Esophagus squamous epithelium (tissue), 5 donors: ENCODE measurements at regions not wholly inside any gene's neighbourhood (a gene's known extent, or its start where the extent isn't known, plus 50 kb on each side); places are given as distances from the start of the nearest gene placed in this dataset.
"Not testable (repeated sequence)": the region's sequence is repeated elsewhere in the genome, so short reads cannot be mapped to it uniquely, and the experiment has no call there.

Experiments
- DNase-seq: peaks from one replicate; lab custom pipeline; 2025; lab: John Stamatoyannopoulos, UW
- H3K27ac ChIP-seq, 4 donors: fragments of 200-600 bp; sonication (generic); one replicate each; pipeline ENCODE4 v1.5.1; 2016 to 2019; ENCODE audit warnings: mild to moderate bottlenecking in 1 of 4
- H3K27me3 ChIP-seq, 4 donors: fragments of 200-600 bp; sonication (generic); 1 replicate in 3 of 4; 2 replicates in 1 of 4; pipeline versions ENCODE4 v1.5.1 to v1.6.0; 2017 to 2021; ENCODE audit warnings: antibody characterized with exemption in 1 of 4
- H3K36me3 ChIP-seq, 3 donors: fragments of 200-600 bp; sonication (generic); one replicate each; pipeline ENCODE4 v1.5.1; 2016 to 2019
- H3K4me1 ChIP-seq, 3 donors: fragments of 200-600 bp; sonication (generic); one replicate each; pipeline ENCODE4 v1.5.1; 2017 to 2019
- H3K4me3 ChIP-seq, 4 donors: fragments of 200-600 bp; sonication (generic); 1 replicate in 3 of 4; 2 replicates in 1 of 4; pipeline ENCODE4 v1.5.1; 2016 to 2019; ENCODE audit warnings: mild to moderate bottlenecking in 2 of 4, moderate library complexity in 1 of 4
- H3K9me3 ChIP-seq, 3 donors: fragments of 200-600 bp; sonication (generic); one replicate each; pipeline ENCODE4 v1.5.1; 2016 to 2019
- CTCF ChIP-seq, 6 experiments: fragments of 450-650 bp in 4 of 6; fragments of 200-600 bp in 2 of 6; sonication (generic) in 2 of 6; IDR thresholded peaks; one replicate each; pipeline ENCODE4 v1.5.1; 2016 to 2019; ENCODE audit warnings: antibody characterized with exemption in 6 of 6, mild to moderate bottlenecking in 4 of 6, moderate library complexity in 4 of 6
- POLR2A ChIP-seq, 4 donors: fragments of 450-650 bp; IDR thresholded peaks; one replicate each; pipeline ENCODE4 v1.6.1; 2017; ENCODE audit warnings: antibody characterized with exemption in 4 of 4, mild to moderate bottlenecking in 4 of 4, moderate library complexity in 3 of 4
- WGBS, 2 donors: methylation state at CpG; one replicate each; pipeline ENCODE4 v1.1.5; 2018; 5-methylcytosine and 5-hydroxymethylcytosine counted together
- intact Hi-C: fragments of 100-400 bp; cut with DNase I; formaldehyde crosslinking; loops from one replicate; pipeline ENCODE4 v1.15.0; 2022
- donor health status: DM: yes; HTN: yes; CAD: no.

GRCh38 chr5:87132696-87133095, 135.0 kb upstream of the RASA1 start:
- no peak overlapping the region for H3K4me3 ChIP-seq
- H3K4me1 ChIP-seq: no peaks in the 10 kb centered on the region
- intact Hi-C loops: no loop called here
- no peak for DNase-seq
- TF ChIP-seq CTCF (IDR thresholded peaks at IDR 0.05) (no peak), POLR2A (IDR thresholded peaks at IDR 0.05) (no peak)
- H3K27ac ChIP-seq: no peak overlapping the region
- no peaks in the 10 kb centered on the region for H3K27me3 ChIP-seq
- H3K36me3 ChIP-seq: no peaks in the 10 kb centered on the region
- no peaks in the 10 kb centered on the region for H3K9me3 ChIP-seq

GRCh38 chr5:87134513-87134912, 133.2 kb upstream of the RASA1 start:
- H3K36me3 ChIP-seq, H3K4me3 ChIP-seq, H3K9me3 ChIP-seq, H3K4me1 ChIP-seq, DNase-seq, intact Hi-C loops, H3K27me3 ChIP-seq, H3K27ac ChIP-seq: not testable (repeated sequence)

- Histone ChIP-seq H3K4me3 (no peak overlapping the region), H3K27me3 (no peaks in the 10 kb centered on the region), H3K27ac (no peak overlapping the region), H3K36me3 (no peaks in the 10 kb centered on the region), H3K4me1 (no peaks in the 10 kb centered on the region), H3K9me3 (no peaks in the 10 kb centered on the region)
- no peak for DNase-seq
- intact Hi-C loops: no loop called here
- WGBS, 2 donors: 63 to 65% methylated on average over 1 of the region's 1 CpG
- no peak for TF ChIP-seq POLR2A (IDR thresholded peaks at IDR 0.05)
- TF ChIP-seq CTCF (IDR thresholded peaks at IDR 0.05): no peak
These were observed 131.6 kb upstream of the RASA1 start for GRCh38 chr5:87136096-87136495.

GRCh38 chr5:87136733-87137132, 130.9 kb upstream of the RASA1 start:
- H3K27me3 ChIP-seq: no peaks in the 10 kb centered on the region
- intact Hi-C loops: no loop called here
- 90 to 95% methylated on average over 1 of the region's 1 CpG for WGBS, 2 donors
- TF ChIP-seq CTCF (IDR thresholded peaks at IDR 0.05) (no peak), POLR2A (IDR thresholded peaks at IDR 0.05) (no peak)
- no peaks in the 10 kb centered on the region for H3K4me1 ChIP-seq
- no peaks in the 10 kb centered on the region for H3K36me3 ChIP-seq
- no peak overlapping the region for H3K27ac ChIP-seq
- H3K4me3 ChIP-seq: no peak overlapping the region
- H3K9me3 ChIP-seq: no peaks in the 10 kb centered on the region
- DNase-seq: no peak

- TF ChIP-seq CTCF (IDR thresholded peaks at IDR 0.05): no peak
- TF ChIP-seq POLR2A (IDR thresholded peaks at IDR 0.05): no peak
- Histone ChIP-seq H3K27me3 (no peaks in the 10 kb centered on the region), H3K9me3 (no peaks in the 10 kb centered on the region), H3K27ac (no peak overlapping the region), H3K4me3 (no peak overlapping the region), H3K36me3 (no peaks in the 10 kb centered on the region), H3K4me1 (no peaks in the 10 kb centered on the region)
- WGBS, 2 donors: 70 to 85% methylated on average over 3 of the region's 3 CpGs
- intact Hi-C loops: no loop called here
- no peak for DNase-seq
These were observed 130.4 kb upstream of the RASA1 start for GRCh38 chr5:87137283-87137682.

GRCh38 chr5:87138091-87138805, 129.4 kb upstream of the RASA1 start:
- intact Hi-C loops: no loop called here
- no peak for DNase-seq
- TF ChIP-seq CTCF (IDR thresholded peaks at IDR 0.05) (no peak), POLR2A (IDR thresholded peaks at IDR 0.05) (no peak)
- no peaks in the 10 kb centered on the region for H3K4me1 ChIP-seq
- H3K27ac ChIP-seq: no peak overlapping the region
- no peaks in the 10 kb centered on the region for H3K36me3 ChIP-seq
- 38 to 53% methylated on average over 2 of the region's 2 CpGs for WGBS, 2 donors
- H3K9me3 ChIP-seq: no peaks in the 10 kb centered on the region
- H3K4me3 ChIP-seq: no peak overlapping the region
- H3K27me3 ChIP-seq: no peaks in the 10 kb centered on the region
